ENCODE measurements at regions not wholly inside any gene's neighbourhood (a gene's known extent, or its start where the extent isn't known, plus 50 kb on each side); places are given as distances from the start of the nearest gene placed in this dataset.

DNA sequence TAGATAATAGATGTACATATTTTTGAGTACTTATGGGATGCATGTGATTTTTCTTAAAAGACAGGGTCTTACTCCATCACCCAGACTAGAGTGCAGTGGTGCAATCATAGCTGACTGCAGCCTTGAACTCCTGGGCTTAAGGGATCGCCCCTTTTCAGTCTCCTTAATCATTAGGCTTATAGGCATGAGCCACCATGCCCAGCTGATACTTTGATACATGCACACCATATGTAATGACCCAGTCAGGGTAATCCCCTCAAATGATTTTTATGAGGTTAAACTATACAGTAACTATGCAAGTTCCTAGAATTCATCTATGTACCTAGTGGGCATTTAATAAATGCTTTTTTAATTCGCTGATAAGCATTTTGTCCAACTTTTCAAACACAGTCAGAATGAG is 292.3 kb downstream of the DTWD2 start:
- intact Hi-C loops (cut with DNase I): no loop called here
- no peak for DNase-seq (ENCODE audit: low spot score)

DNA sequence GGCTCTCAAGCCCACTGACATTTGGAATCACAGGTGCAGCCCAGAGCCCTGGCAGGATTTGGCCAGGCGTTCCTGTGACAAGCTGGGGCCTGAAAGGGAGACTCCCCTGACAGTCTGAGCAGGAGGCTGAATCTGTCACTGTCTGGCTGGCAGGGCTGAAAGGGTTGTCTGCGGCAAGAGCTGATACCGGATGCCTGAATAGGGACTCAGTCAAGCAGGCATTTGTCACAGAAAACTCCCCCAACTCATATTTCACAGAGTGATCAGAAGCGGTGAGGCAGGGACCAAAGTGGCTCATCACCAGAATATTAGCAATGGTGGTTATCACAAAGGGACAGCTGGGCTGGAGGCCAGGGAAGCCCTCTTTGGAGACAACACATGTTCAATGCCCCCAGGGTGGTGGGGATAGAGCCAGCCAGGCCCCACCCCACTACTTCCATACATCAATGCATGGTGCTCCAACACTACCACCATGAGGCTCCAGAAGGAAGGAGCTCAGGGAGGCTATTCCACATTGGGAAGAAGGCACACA is 295.5 kb downstream of the DTWD2 start:
- DNase-seq (ENCODE audit: low spot score): no peak
- intact Hi-C loops (cut with DNase I): no loop called here

DNA sequence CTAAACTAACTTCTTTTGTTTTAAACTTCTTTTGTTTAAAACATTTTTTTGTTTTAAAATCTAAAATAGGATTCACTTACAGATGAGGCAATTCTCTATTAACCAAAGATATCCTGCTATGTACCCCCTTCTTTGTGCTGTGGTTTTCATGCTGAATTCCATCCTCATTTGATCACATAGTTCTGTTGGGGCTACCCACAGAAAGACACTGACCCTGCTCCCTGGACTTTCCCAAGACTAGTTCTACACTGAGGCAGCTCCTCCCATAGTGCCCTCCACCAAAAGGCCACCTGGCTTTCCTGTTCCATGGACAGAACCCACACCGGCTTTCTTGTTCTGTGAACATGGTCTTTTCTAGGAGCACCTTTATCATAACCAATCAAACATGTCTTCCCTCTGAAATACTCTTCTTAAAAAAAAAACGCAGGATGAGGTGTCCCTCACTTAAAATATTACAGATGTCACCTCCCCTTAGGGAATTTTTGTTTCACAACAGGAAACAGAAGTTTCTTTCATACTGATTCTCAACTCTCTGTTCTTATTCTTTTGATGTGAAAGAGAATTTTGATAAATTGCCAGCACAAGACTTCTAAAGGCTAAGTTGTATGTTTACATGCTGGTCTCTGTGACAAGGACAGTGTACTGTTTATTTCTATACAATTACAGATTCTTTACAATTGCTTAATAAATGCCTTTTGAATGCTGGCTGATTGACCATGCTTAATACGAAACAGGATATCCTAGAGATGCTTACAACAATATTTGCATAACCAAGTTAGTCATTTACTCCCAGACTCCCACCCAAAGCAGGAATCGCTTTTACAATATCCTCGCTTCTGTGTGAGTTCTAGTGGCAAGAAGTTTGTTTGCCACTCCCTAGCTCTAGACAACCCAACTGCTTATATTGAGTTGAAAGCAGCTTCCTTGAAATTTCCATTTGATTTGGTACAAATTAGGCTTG is 300.4 kb downstream of the DTWD2 start:
- DNase-seq (ENCODE audit: low spot score): no peak
- intact Hi-C loops (cut with DNase I): no loop called here

DNA sequence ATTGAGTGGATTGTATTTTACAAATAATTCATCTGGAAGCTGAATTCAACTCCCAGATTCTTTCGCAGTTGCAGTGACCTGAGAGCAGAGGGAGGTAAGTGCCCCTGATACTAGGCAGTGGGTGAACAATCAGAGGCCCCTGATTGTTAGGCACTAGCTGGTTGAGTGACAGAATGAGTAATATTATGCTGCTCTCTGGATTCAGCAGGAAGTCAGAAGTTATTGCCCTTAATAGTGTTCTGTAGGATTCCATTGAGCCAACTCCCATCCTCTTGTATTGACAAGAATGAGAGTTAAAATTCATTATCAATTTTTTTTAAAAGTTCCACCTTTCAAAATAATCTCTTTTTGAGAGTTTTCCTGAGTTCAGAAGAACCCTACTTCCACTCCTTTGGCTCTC is 301.2 kb downstream of the DTWD2 start:
- intact Hi-C loops (cut with DNase I): no loop called here
- DNase-seq (ENCODE audit: low spot score): no peak

DNA sequence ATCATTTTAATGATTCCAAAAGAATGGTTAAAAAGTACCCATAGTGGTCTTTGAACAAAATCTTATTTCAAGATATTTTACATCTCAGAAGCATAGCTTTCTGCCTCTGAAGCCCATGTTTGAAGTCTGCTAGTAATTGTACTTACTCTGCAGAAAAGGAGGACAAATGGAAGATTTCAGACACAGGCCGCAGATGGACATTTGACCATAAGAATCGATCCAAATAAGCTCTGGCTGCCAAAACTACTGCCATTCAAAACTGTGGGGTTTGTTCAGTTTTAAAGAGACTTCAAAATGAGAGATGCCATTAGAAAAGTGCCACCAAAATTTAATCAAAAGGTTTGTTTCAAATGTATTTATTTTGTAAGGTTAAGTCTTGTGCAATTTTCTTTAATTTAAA is 306.7 kb downstream of the DTWD2 start:
- DNase-seq (ENCODE audit: low spot score): no peak
- intact Hi-C loops (cut with DNase I): no loop called here

DNA sequence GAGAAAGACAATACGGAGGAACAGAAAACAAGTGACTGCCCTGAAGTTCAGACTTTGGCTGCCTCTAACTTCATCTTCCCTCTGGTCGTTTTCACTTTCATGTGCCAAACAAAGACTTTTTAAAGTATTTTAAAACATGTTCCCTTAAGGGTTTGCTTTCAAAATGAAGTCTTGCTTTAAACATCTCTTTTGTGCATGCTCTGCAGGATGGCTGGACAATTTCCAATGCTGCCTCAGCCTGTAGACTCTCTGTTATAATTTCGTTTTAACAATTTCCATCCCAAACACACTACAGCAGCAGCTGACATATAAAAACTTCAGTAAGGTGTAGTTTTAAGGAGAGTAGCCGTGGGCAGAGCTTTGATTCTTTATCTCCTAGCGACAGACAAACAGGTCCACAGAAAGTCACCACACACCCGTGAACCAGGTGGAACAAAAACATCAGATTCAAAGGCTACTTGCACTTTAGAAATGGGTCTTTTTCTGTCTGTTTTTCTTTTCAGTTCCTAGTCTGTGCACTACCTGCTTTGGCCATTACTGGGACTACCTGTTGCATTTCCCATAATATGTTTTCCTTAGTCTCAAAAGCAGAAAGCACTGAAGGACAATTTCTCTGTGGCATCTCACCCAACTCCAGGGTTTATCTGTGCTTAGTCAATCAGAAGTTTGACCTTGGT is 308.9 kb downstream of the DTWD2 start:
- intact Hi-C loops (cut with DNase I): no loop called here

DNA sequence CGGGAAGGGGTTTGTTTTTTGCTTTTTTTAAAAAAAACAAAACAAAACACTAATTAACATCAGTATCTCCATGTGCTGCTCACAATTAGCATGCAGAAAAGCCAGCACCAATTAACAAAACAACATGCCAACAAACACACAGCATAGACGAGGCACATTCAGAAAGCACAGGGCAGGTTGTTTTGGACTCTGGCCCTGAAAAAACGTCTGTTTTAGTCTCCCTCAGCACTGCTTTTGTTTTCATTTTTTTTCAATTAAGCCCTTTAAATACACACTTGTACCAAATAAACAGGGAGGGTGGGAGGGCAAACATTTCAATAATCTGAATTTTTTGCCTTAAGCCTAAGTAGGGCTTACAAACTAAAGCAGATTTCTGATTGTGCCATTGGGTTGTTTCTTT is 309.6 kb downstream of the DTWD2 start:
- DNase-seq (ENCODE audit: low spot score): no peak
- intact Hi-C loops (cut with DNase I): no loop called here

More for the DNA sequence above, 308.9 kb downstream of the DTWD2 start:
- DNase-seq (ENCODE audit: low spot score): no peak

DNA sequence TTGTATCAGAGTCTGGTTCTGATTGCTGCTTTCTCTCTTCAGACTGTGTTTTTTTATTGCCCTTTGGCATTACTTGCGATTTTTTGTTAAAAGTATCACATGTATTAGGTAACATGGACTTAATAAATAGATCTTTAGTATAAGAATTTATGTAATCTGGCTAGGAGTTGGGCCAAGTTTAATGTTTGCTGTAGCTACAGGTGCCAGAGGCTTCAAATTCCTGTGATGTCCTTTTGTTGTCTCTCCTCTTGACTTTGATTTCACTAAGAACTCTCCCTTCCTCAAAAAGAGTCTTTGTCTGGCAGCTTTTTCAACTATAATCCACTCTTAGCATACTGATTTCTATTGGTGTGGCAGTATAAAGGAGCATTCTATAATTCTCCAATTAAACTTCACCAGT is 313.1 kb downstream of the DTWD2 start:
- no peak for DNase-seq (ENCODE audit: low spot score)
- intact Hi-C loops (cut with DNase I): no loop called here

DNA sequence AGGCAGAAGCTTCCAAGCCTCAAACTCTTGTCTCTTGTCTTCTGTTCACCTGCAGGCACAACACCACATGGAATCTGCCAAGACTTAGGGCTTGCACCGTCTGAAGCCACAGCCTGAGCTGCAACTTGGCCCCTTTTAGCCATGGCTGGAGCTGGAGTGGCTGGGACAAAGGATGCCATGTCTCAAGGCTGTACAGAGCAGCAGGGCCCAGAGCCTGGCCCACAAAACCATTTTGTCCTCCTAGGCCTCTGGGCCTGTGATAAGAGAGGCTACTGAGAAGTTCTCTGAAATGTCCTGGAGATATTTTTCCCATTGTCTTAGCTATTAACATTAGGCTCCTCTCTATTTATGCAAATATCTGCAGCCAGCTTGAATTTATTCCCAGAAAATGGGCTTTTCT is 330.8 kb downstream of the DTWD2 start:
- DNase-seq (ENCODE audit: low spot score): no peak
- intact Hi-C loops (cut with DNase I): no loop called here

DNA sequence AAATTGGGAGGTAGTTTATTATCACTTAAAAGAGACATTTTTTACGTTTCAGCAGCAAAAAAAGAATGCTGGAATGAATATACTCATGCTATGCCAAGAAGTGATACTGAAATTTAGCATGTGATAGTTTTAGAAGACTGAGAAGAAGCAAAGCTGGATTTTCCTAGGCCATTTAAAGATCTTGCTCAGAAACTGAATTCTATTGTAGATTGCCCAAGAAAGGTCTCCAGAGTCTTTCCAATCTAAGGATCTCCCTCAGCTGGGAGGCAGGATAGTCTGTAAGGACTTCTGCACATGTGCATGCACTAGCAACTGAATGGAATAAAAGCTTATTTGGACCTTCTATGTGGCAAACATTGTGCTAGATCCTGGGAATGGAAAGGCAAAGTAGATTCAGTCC is 334.5 kb downstream of the DTWD2 start:
- intact Hi-C loops (cut with DNase I): no loop called here
- DNase-seq (ENCODE audit: low spot score): no peak

DNA sequence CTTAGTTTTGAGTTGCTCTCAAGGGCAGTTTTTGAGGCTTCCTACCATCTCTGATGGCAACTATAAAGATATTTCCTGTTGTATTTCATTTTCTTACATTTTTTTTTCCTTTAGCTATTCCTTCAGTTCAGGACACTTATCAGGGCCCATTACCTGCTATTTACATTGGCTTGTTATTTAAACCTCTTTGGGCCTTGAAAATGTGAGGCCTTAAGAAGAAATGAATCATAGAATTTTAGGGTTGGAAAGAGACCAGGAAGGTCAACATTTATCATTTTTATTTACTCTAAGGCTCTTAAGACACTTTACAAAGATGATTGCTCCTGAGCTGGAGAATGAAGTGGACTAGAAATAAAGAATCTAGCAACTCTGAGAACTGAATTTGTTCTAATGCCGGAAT is 335.2 kb downstream of the DTWD2 start:
- intact Hi-C loops (cut with DNase I): no loop called here
- DNase-seq (ENCODE audit: low spot score): no peak

DNA sequence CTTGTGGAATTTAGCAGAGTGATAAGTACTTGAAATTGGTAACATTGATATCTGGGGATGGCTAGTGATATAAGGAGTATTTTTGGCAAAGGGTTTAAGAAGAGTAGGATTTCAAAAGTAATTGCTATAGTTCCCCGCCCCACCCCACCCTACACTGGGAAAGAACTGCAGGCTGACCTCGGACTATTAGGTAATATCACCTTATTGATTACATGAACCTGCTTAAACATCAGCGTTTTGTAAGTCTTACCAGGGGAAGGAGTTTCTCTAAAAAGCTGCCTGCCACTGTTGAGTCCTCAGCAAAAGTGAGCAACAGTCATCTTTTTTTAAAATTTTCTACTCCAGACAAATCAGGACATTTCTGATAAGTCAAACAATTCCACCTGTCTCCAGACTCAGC is 337.3 kb downstream of the DTWD2 start:
- no peak for DNase-seq (ENCODE audit: low spot score)
- intact Hi-C loops (cut with DNase I): no loop called here

DNA sequence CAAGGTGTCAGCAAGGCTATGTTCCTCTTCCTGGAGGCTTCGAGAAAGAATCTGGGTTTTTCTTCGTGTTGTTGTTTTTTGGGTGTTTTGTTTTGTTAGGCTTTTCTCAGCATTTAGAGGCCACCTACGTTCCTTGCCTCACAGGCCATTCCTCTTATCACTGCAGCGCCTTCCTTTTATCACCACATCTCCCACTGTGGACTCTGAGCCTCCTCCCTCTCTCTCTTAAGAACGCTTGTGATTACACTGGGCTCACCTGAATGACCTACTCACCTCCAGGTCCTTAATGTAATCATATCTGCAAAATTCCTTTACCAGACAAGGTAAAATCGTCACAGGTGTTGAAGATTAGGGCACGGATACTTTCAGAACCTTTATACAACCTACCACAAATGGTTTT is 340.8 kb downstream of the DTWD2 start:
- intact Hi-C loops (cut with DNase I): no loop called here
- no peak for DNase-seq (ENCODE audit: low spot score)

DNA sequence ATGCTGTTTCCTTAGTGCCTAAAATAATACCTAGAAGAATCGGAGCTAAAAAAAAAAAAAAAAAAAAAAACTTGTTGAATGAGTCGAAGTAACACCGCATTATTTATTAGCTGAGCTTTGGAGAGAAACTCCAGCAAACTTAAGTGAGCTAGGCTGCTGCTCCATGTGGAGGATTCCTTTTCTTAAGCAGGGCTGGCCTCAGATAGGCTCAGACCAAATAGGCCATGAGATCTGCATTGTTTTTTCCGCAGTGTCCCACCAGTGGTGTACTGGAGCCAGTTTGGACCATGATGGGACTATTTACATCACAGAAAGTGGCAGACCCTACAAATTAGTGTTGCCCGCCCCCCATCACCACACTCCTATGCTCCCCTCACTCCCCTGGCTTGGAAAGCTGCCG is 341.4 kb downstream of the DTWD2 start:
- DNase-seq (ENCODE audit: low spot score): no peak
- intact Hi-C loops (cut with DNase I): no loop called here

DNA sequence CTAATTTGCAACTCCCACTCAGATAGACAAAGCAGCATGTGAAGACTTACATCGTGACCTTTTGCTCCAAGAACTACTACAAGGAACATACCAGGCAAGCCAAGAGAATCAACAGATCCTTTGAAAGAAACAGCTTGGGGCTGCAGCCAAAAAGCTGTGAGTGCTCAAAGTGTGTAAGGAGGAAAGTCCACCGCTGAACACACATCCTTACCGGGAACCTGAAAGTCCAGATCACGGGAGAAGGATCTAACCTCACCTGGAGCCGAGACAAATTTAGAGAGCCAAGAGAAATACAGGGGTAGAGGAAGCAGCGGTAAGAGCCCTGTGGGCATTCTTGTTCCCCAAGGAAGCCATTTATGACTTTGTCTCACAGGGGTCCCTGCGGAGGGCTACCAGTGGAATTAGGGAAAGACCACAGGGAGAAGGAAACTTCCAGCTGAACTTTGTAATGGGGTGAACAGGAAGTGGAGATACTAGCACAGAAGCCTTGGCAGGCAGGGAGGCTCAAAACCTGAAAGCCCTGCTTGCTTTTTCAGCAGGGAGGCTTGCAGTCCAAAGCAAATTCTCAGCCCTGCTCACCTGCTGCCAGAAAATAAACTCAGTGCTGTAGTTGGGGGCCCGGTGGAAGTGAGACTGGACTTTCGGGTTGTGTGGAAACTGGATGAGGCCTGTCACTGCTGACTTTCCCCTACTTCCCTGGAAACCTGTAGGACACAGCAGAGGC is 350.2 kb downstream of the DTWD2 start:
- no peak for DNase-seq (ENCODE audit: low spot score)
- intact Hi-C loops (cut with DNase I): no loop called here

DNA sequence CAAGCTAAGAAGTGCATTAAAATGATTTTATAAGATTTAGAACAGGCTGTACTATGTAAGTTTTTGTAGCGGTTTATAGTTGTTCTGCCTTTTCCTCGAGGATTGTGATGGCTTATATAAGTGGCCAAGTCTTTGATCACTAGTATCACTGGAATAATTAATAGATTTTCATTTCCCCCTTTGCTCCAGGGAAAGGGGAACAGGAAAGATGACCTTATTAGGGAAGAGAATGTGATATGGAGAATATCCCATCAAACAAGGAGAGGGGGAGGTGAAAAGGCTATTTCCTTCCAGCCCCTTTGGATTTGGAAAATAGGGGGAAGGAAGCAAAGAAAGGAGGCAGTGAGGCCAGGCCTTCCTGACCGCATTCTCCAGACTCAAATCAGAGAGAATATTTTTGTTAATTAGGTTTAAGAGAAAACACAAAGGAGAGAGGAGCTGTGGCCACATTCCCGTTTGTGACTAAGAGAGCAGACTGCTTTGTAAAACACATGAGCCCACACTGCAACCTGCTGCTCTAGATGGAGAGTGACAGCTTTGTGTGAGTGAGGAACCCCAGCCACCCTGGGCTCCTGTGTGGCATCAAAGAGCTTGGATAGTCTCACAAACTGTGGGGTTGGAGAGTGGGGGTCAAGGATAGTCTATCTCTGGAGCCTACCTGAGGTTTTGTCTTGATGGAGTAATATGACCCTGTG is 359.5 kb downstream of the DTWD2 start:
- no peak for DNase-seq (ENCODE audit: low spot score)
- intact Hi-C loops (cut with DNase I): no loop called here

DNA sequence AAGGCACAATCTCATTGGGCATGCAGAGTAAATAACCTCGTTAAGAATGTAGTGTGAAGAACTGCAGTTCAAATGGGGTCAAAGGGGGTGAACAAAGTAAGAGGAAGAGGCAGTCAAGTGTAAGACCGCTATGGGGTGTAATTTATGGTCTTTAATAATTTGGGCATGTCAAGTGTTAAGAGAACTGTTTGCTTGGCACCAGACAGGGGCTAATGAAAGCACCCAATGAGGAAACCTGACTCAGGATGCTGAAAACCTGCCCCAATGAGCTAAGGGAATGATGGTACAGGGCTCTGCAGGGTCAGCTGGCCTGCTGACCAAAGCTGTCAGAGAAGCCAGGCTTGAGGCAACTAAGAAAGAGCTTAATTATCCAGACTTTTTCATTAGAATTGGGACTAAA is 368.1 kb downstream of the DTWD2 start:
- no peak for DNase-seq (ENCODE audit: low spot score)
- intact Hi-C loops (cut with DNase I): no loop called here

DNA sequence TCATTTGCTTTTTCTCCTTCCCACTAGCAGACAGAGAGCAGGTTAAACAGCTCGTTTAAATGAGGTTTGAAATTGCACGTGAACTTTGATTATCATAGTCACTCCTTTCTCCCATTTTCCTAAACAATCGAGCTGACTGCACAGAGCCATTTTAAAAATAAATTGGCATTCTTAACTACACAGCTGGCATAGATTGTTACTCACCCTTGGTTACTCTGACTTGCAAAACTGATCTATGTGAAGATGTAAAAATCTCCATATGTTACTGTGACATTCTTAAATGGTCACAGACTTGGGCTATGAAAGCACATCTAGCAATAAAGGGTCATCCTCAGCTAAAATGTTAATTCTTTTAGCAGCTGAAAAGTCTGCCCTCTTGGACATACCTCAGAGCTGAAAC is 368.5 kb downstream of the DTWD2 start:
- DNase-seq (ENCODE audit: low spot score): no peak
- intact Hi-C loops (cut with DNase I): no loop called here

DNA sequence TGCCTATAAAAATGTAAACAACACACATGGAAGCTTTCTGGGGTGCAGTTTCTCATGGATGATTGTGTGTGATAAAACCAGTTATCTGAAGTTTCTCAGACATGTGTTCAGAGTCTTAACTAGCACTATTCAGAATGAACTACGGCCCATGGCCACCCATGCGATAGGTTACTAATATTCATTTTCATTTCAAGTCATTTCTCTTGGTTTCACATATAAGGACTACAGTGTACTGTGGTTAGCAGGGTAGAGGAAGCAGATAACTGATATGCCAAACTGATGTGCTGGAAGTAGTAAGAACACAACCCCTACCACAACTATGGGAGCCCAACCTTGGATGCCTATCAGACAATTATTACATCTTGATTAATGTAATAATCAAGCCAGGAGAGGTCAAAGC is 372.1 kb downstream of the DTWD2 start:
- intact Hi-C loops (cut with DNase I): no loop called here
- DNase-seq (ENCODE audit: low spot score): no peak

Measured in cardiac septum (tissue), 1 donor.